Epithelial cell of esophagus (primary cell): ENCODE measurements at regions not wholly inside any gene's neighbourhood (a gene's known extent, or its start where the extent isn't known, plus 50 kb on each side); places are given as distances from the start of the nearest gene placed in this dataset.
"Not testable (repeated sequence)": the region's sequence is repeated elsewhere in the genome, so short reads cannot be mapped to it uniquely, and the experiment has no call there.

Experiments used
- DNase-seq: peaks from one replicate; pipeline ENCODE4 v3.0.0; 2010; ENCODE audit warnings: low read depth
- H3K4me3 ChIP-seq: 2 replicates; pipeline ENCODE4 v1.5.1; 2011; ENCODE audit warnings: mild to moderate bottlenecking, low read length, control low read depth
- TF ChIP-seq, protein P1 (sequence below): IDR thresholded peaks from 2 replicates; pipeline ENCODE4 v1.5.1; 2011; ENCODE audit warnings: low read depth, mild to moderate bottlenecking, low read length, control low read depth, inconsistent platforms; ENCODE audit not compliant: insufficient read depth; ENCODE audit errors: missing control alignments

DNA sequence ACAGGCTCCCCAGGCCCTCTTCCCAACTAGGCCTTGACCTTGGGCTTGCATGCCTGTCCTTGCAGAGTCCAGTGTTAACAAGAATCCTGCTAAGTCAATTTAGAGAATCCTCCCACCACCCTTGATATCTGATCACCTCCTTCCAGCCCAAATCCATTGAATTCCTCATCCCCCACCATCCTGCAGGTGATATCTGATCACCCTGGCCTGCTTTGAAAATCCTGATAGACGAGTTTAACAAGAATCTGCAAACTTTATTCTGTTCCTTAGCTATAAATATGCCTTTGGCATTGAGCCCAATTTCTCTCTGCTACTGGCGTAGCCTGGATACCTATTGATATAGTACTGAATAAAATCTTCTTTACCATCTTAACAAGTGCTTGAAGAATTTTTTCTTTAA is 125.5 kb downstream of the DIRAS2 start:
- TF ChIP-seq, protein P1, sequence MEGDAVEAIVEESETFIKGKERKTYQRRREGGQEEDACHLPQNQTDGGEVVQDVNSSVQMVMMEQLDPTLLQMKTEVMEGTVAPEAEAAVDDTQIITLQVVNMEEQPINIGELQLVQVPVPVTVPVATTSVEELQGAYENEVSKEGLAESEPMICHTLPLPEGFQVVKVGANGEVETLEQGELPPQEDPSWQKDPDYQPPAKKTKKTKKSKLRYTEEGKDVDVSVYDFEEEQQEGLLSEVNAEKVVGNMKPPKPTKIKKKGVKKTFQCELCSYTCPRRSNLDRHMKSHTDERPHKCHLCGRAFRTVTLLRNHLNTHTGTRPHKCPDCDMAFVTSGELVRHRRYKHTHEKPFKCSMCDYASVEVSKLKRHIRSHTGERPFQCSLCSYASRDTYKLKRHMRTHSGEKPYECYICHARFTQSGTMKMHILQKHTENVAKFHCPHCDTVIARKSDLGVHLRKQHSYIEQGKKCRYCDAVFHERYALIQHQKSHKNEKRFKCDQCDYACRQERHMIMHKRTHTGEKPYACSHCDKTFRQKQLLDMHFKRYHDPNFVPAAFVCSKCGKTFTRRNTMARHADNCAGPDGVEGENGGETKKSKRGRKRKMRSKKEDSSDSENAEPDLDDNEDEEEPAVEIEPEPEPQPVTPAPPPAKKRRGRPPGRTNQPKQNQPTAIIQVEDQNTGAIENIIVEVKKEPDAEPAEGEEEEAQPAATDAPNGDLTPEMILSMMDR: no peak
- no peak overlapping the region for H3K4me3 ChIP-seq
- DNase-seq: peak; percentile 48

DNA sequence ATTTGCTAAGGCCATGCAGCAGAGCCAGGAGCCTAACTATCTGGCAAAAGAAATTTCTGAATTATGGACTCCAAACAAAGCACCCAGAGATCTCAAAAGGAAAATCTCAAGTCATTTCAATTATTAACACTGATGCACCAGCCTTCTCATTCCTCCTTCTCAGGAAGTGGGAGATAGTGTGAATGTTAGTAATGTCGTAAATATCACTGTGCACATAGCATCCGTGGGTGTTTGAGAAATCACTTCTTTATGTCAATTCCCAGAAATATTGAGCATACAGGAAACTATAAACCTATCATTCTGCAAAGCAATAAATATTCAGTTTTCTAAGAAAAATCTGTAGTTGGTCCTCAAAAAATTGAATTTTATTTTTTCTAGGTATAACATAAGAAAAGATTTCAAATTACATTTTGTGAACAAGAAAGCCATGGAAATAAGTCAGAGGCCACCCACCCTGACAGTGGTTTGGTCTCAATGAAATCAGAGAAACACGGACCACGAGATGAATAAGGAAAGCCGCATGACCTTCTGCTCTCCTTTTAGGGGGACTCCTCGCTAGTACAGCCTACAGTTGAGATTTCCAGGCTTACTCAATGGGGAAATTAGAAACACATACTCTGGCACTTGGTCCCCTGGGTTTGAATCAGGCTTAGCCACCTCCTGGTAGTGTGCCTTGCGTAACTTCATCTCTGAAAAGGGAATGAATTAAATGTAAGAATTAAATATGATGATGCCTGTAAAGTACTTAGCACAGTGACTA is 120.6 kb downstream of the DIRAS2 start:
- DNase-seq: no peak
- H3K4me3 ChIP-seq: no peak overlapping the region
- TF ChIP-seq, protein P1: no peak

DNA sequence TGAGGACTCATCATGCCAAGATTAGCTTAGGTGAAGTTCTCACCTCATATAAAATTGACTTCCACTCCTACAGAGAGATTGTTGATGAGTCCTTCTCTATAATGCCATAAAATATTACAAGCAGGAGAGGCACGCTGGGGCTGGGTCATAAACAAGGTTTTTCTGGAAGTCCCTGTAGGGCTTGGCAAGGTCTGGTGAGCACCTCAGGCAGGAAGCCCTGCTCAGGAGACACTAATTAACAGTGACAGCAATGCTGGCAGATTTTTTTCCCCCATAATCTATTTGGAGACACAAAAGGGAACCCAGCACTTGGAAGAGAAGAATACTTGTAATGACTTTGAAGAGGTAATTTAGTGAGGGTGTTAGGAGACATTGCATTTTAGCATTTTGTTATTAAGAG is 118.7 kb downstream of the DIRAS2 start:
- DNase-seq: no peak
- TF ChIP-seq, protein P1: no peak
- no peak overlapping the region for H3K4me3 ChIP-seq

DNA sequence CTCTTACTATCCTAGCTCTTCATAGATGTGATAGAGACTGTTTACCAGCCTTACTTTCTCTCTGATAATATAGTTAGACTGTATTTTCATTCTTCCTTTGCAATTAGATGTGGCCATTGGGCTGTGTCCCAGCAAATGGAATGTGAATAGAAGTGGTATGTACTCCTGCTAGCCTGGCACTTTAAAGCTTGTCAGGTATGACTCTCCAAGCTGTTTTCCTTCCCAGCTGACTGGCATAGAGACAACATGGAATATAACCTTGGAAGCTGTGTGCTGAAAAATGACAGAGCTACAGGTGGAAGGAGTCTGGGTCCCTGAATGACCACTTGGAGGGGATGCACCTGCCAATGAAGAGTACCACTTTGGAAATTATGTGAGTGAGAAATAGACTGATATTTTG is 116.2 kb downstream of the DIRAS2 start:
- no peak overlapping the region for H3K4me3 ChIP-seq
- TF ChIP-seq, protein P1: no peak
- DNase-seq: no peak

GRCh38 chr9:90536094-90536493 is 106.5 kb downstream of the DIRAS2 start:
- not testable (repeated sequence) for DNase-seq, H3K4me3 ChIP-seq

GRCh38 chr9:90538566-90538965 is 104.1 kb downstream of the DIRAS2 start:
- TF ChIP-seq, protein P1: no peak
- no peak for DNase-seq

GRCh38 chr9:90539286-90539685 is 103.3 kb downstream of the DIRAS2 start:
- no peak for DNase-seq
- H3K4me3 ChIP-seq: no peak overlapping the region
- TF ChIP-seq, protein P1: no peak

More at GRCh38 chr9:90538566-90538965, 104.1 kb downstream of the DIRAS2 start:
- H3K4me3 ChIP-seq: no peak overlapping the region
